IMR-90 (cell line): ENCODE measurements at regions not wholly inside any gene's neighbourhood (a gene's known extent, or its start where the extent isn't known, plus 50 kb on each side); places are given as distances from the start of the nearest gene placed in this dataset.

Experiments
- ATAC-seq: fragments of 200-7000 bp; cut with Tn5 transposase; 2 replicates; pipeline ENCODE4 v1.9.1; 2020; ENCODE audit warnings: low read depth, mild to moderate bottlenecking, moderate library complexity
- BruUV-seq: library from RNA; stranded (reverse); fragments of 400-500 nt; replicated peaks from 2 replicates; lab custom pipeline; 2021; lab: Mats Ljungman, UMichigan
- CTCF ChIA-PET: fragments of 300-600 bp; formaldehyde crosslinking; extraction: SDS; loops from one replicate; lab custom pipeline; 2021; ENCODE audit warnings: antibody characterized with exemption; lab: Yijun Ruan, JAX
- POLR2A ChIA-PET: fragments of 300-600 bp; sonication (Branson Sonifier 250); formaldehyde crosslinking; loops from one replicate; lab custom pipeline; 2022; ENCODE audit warnings: antibody characterized with exemption; ENCODE audit not compliant: unreplicated experiment; lab: Charles Lee
- DNase-seq: peaks from one replicate; pipeline ENCODE4 v3.0.0; 2013
- H2AFZ ChIP-seq: replicated peaks from 2 replicates; pipeline ENCODE3; 2013; ENCODE audit warnings: low read length, mild to moderate bottlenecking; ENCODE audit not compliant: poor library complexity
- H2AK5ac ChIP-seq: 2 replicates; pipeline ENCODE4 v1.6.1; 2013; ENCODE audit warnings: low read depth, low read length, inconsistent platforms
- H2AK9ac ChIP-seq: replicated peaks from 2 replicates; pipeline ENCODE3; 2013; ENCODE audit warnings: mild to moderate bottlenecking, low read depth, low read length, moderate library complexity; ENCODE audit not compliant: poor library complexity
- H2BK120ac ChIP-seq: 2 replicates; pipeline ENCODE4 v1.6.1; 2013; ENCODE audit warnings: low read depth, low read length, inconsistent platforms
- H2BK15ac ChIP-seq: 3 replicates; pipeline ENCODE4 v1.6.1; 2013; ENCODE audit warnings: low read depth, low read length, inconsistent platforms
- H2BK20ac ChIP-seq: 2 replicates; pipeline ENCODE4 v1.6.1; 2013; ENCODE audit warnings: low read depth, mild to moderate bottlenecking, inconsistent platforms, low read length, moderate library complexity
- H2BK5ac ChIP-seq: 2 replicates; pipeline ENCODE4 v1.6.1; 2013; ENCODE audit warnings: mild to moderate bottlenecking, low read depth, low read length, inconsistent platforms; ENCODE audit not compliant: poor library complexity, severe bottlenecking
- H3K14ac ChIP-seq: replicated peaks from 2 replicates; pipeline ENCODE4 v1.6.1; 2013; ENCODE audit warnings: low read depth, low read length, inconsistent platforms
- H3K18ac ChIP-seq: 2 replicates; pipeline ENCODE4 v1.6.1; 2013; ENCODE audit warnings: low read depth, low read length, control low read depth
- H3K23ac ChIP-seq: 2 replicates; pipeline ENCODE4 v1.6.1; 2013; ENCODE audit warnings: low read depth, low read length, inconsistent platforms
- H3K27ac ChIP-seq: 2 replicates; pipeline ENCODE4 v1.5.1; 2013; ENCODE audit warnings: mild to moderate bottlenecking, control low read depth, low read length; ENCODE audit not compliant: insufficient read depth
- H3K27me3 ChIP-seq: 2 replicates; pipeline ENCODE4 v1.6.1; 2013; ENCODE audit warnings: low read length; ENCODE audit not compliant: control insufficient read depth, insufficient read depth
- H3K36me3 ChIP-seq: 2 replicates; pipeline ENCODE4 v1.6.1; 2013; ENCODE audit warnings: low read length, mixed read lengths; ENCODE audit not compliant: control insufficient read depth, insufficient read depth
- H3K4ac ChIP-seq: 2 replicates; pipeline ENCODE4 v1.6.1; 2013; ENCODE audit warnings: low read depth, low read length, inconsistent platforms
- H3K4me1 ChIP-seq: 2 replicates; pipeline ENCODE4 v1.6.1; 2013; ENCODE audit warnings: low read length, mixed read lengths; ENCODE audit not compliant: control insufficient read depth, insufficient read depth
- H3K4me2 ChIP-seq: 2 replicates; pipeline ENCODE4 v1.6.1; 2013; ENCODE audit warnings: low read depth, mild to moderate bottlenecking, control low read depth, low read length, moderate library complexity
- H3K4me3 ChIP-seq: 2 replicates; pipeline ENCODE4 v1.5.1; 2013; ENCODE audit warnings: low read depth, mild to moderate bottlenecking, control low read depth, low read length, moderate library complexity; ENCODE audit not compliant: insufficient read depth
- H3K56ac ChIP-seq: 2 replicates; pipeline ENCODE4 v1.6.1; 2013; ENCODE audit warnings: low read length, inconsistent platforms; ENCODE audit not compliant: insufficient read depth; ENCODE audit errors: extremely low read depth
- H3K79me1 ChIP-seq, 2 experiments: 2 replicates each; pipeline ENCODE4 v1.6.1; 2013; ENCODE audit warnings: low read length in 2 of 2, inconsistent platforms in 1 of 2, low read depth in 1 of 2
- H3K9ac ChIP-seq: 2 replicates; pipeline ENCODE4 v1.6.1; 2013; ENCODE audit warnings: low read depth, low read length, control low read depth
- H3K9me1 ChIP-seq: 2 replicates; pipeline ENCODE4 v1.6.1; 2013; ENCODE audit warnings: low read length, inconsistent platforms; ENCODE audit not compliant: insufficient read depth
- H3K9me3 ChIP-seq: 2 replicates; pipeline ENCODE4 v1.6.1; 2013; ENCODE audit warnings: low read length; ENCODE audit not compliant: control insufficient read depth, insufficient read depth
- H4K20me1 ChIP-seq: 2 replicates; pipeline ENCODE4 v1.6.1; 2013; ENCODE audit warnings: low read length, inconsistent platforms; ENCODE audit not compliant: insufficient read depth
- H4K5ac ChIP-seq: 2 replicates; pipeline ENCODE4 v1.6.1; 2013; ENCODE audit warnings: mild to moderate bottlenecking, low read depth, low read length, control low read depth
- H4K8ac ChIP-seq, 2 experiments: 2 replicates each; pipeline ENCODE4 v1.6.1; 2013; ENCODE audit warnings: low read depth in 2 of 2, low read length in 2 of 2, control low read depth in 1 of 2, inconsistent platforms in 1 of 2
- H4K91ac ChIP-seq: 2 replicates; pipeline ENCODE4 v1.6.1; 2013; ENCODE audit warnings: low read depth, low read length, inconsistent platforms; ENCODE audit not compliant: insufficient read depth
- BHLHE40 ChIP-seq: fragments of 150-350 bp; IDR thresholded peaks from 2 replicates; pipeline ENCODE4 v1.6.1; 2016; ENCODE audit warnings: mild to moderate bottlenecking, low read depth, low read length
- RAD21 ChIP-seq: IDR thresholded peaks from 2 replicates; pipeline ENCODE4 v1.6.1; 2012; ENCODE audit warnings: low read length, improper control_type of control experiment
- RCOR1 ChIP-seq: IDR thresholded peaks from 2 replicates; pipeline ENCODE4 v1.6.1; 2012; ENCODE audit warnings: mild to moderate bottlenecking, low read length, improper control_type of control experiment; ENCODE audit not compliant: insufficient replicate concordance
- RFX5 ChIP-seq: IDR thresholded peaks from 2 replicates; pipeline ENCODE4 v1.8.0; 2012; ENCODE audit warnings: low read depth, mild to moderate bottlenecking, low read length, moderate library complexity
- WGBS, 2 experiments: methylation state at CpG; one replicate each; pipeline versions ENCODE4 v1.1.5 to v1.1.7; 2013; ENCODE audit warnings: missing lambda C conversion rate in 2 of 2; ENCODE audit not compliant: insufficient read length in 1 of 2; ENCODE audit errors: extremely low coverage in 2 of 2; 5-methylcytosine and 5-hydroxymethylcytosine counted together
- dilution Hi-C: fragments of 300-500 bp; cut with HindIII; formaldehyde crosslinking; loops from one replicate; pipeline ENCODE4 v1.14.3; 2018; ENCODE audit warnings: low sequenced_read_pairs; ENCODE audit not compliant: unreplicated experiment
- in situ Hi-C: fragments of 300-500 bp; cut with MboI; formaldehyde crosslinking; loops from 3 replicates; pipeline ENCODE4 v1.14.3; 2019; ENCODE audit warnings: low sequenced_read_pairs, inconsistent platforms, mixed read lengths
- intact Hi-C: fragments of 100-400 bp; cut with micrococcal nuclease; formaldehyde crosslinking; loops from 2 replicates; pipeline ENCODE4 v1.10.0; 2022
- TF ChIP-seq, protein P1 (sequence below): conservative IDR thresholded peaks from 2 replicates; pipeline ENCODE4 v1.5.1; 2012; ENCODE audit warnings: mild to moderate bottlenecking, low read depth, low read length, improper control_type of control experiment

DNA sequence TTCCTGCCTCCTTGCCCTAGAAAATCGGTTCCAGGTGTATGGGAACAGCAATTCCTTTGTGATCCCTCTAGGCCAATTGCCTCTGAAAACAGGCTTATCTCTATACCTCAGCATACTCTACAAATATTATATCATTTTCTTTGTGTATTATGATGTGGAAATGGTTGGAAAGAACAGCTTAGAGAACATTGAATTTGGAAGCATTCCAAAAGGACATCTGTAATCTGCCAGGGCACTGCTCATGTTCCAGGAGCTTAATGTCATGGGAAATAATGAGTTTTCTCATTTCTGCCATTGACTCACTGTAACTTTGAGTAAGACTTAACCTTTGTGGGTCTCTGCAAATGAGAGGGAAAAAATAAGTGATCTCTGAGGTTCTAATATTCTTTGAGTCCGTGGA is 147.3 kb downstream of the UFM1 start:
- dilution Hi-C loops = no loop called here
- no peaks in the 10 kb centered on the region for H3K9me1 ChIP-seq
- no peak overlapping the region for H3K4me2 ChIP-seq
- H3K56ac ChIP-seq = no peak overlapping the region
- H2BK15ac ChIP-seq = no peak overlapping the region
- no peak overlapping the region for H4K91ac ChIP-seq
- no peak overlapping the region for H3K23ac ChIP-seq
- H3K4me3 ChIP-seq = no peak overlapping the region
- no peak overlapping the region for H2AK5ac ChIP-seq
- in situ Hi-C loops = no loop called here
- H2AK9ac ChIP-seq = no peak overlapping the region
- ChIA-PET CTCF (interaction anchor here (1.8 kb wide), 1 partner anchor 9 kb away, joined by 4 read pairs; no protein-coding TSS in a partner anchor), POLR2A (no interaction called here)
- H3K36me3 ChIP-seq = no peaks in the 10 kb centered on the region
- H3K4ac ChIP-seq = no peak overlapping the region
- H4K20me1 ChIP-seq = no peaks in the 10 kb centered on the region
- no peak overlapping the region for H3K9ac ChIP-seq
- H3K18ac ChIP-seq = no peak overlapping the region
- H2AFZ ChIP-seq = no peak overlapping the region
- no peaks in the 10 kb centered on the region for H3K4me1 ChIP-seq
- DNase-seq = no peak
- no peaks in the 10 kb centered on the region for H3K27me3 ChIP-seq
- TF ChIP-seq RCOR1 (no peak), RFX5 (no peak), RAD21 (no peak), BHLHE40 (no peak)
- TF ChIP-seq, protein P1, sequence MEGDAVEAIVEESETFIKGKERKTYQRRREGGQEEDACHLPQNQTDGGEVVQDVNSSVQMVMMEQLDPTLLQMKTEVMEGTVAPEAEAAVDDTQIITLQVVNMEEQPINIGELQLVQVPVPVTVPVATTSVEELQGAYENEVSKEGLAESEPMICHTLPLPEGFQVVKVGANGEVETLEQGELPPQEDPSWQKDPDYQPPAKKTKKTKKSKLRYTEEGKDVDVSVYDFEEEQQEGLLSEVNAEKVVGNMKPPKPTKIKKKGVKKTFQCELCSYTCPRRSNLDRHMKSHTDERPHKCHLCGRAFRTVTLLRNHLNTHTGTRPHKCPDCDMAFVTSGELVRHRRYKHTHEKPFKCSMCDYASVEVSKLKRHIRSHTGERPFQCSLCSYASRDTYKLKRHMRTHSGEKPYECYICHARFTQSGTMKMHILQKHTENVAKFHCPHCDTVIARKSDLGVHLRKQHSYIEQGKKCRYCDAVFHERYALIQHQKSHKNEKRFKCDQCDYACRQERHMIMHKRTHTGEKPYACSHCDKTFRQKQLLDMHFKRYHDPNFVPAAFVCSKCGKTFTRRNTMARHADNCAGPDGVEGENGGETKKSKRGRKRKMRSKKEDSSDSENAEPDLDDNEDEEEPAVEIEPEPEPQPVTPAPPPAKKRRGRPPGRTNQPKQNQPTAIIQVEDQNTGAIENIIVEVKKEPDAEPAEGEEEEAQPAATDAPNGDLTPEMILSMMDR = no peak
- no peaks in the 10 kb centered on the region for H3K9me3 ChIP-seq
- no peak overlapping the region for H2BK20ac ChIP-seq
- no peak overlapping the region for H4K5ac ChIP-seq
- H4K8ac ChIP-seq = no peak overlapping the region
- no peak overlapping the region for H3K14ac ChIP-seq
- intact Hi-C loops = no loop called here
- no peak overlapping the region for H3K27ac ChIP-seq
- no CpG with 5 or more reads among the region's 2 CpGs for WGBS, 2 experiments
- no peaks in the 10 kb centered on the region for H3K79me1 ChIP-seq
- no peak overlapping the region for H2BK120ac ChIP-seq
- H2BK5ac ChIP-seq = no peak overlapping the region
- no TSS peak for BruUV-seq
- no peak for ATAC-seq
